Activated naive CD4-positive, alpha-beta T cell treated with anti-CD3 and anti-CD28 coated beads, Interleukin-2, amount 10 ng/mL, durations not matched to agents 7 days and 5 days (primary cell): ENCODE measurements at regions not wholly inside any gene's neighbourhood (a gene's known extent, or its start where the extent isn't known, plus 50 kb on each side); places are given as distances from the start of the nearest gene placed in this dataset.

ENCODE experiments used
- CTCF ChIA-PET: fragments of 350-600 bp; sonication (Branson Sonifier 250); formaldehyde crosslinking; loops from one replicate; lab custom pipeline; 2021; ENCODE audit warnings: antibody characterized with exemption; lab: Charles Lee
- DNase-seq: peaks from one replicate; pipeline ENCODE4 v3.0.0-alpha.2; 2020
- H3K27ac Mint-ChIP-seq: one replicate; pipeline ENCODE4 v1.8.0; 2021; ENCODE audit warnings: mild to moderate bottlenecking, moderate library complexity, mixed read lengths
- H3K27me3 Mint-ChIP-seq: one replicate; pipeline ENCODE4 v1.8.0; 2021; ENCODE audit warnings: mild to moderate bottlenecking, mixed read lengths
- H3K36me3 Mint-ChIP-seq: one replicate; pipeline ENCODE4 v1.8.0; 2021; ENCODE audit warnings: mixed read lengths
- H3K4me1 Mint-ChIP-seq: one replicate; pipeline ENCODE4 v1.8.0; 2021; ENCODE audit warnings: mixed read lengths
- H3K4me3 Mint-ChIP-seq: one replicate; pipeline ENCODE4 v1.8.0; 2021; ENCODE audit warnings: mild to moderate bottlenecking, moderate library complexity, mixed read lengths
- H3K9me3 Mint-ChIP-seq: one replicate; pipeline ENCODE4 v1.8.0; 2021; ENCODE audit warnings: mixed read lengths

- H3K36me3 Mint-ChIP-seq, result no peaks in the 10 kb centered on the region
- CTCF ChIA-PET, result no interaction called here
- H3K27me3 Mint-ChIP-seq, result no peaks in the 10 kb centered on the region
- no peak overlapping the region for H3K27ac Mint-ChIP-seq
- DNase-seq, result no peak
- no peak overlapping the region for H3K4me3 Mint-ChIP-seq
- H3K4me1 Mint-ChIP-seq, result no peaks in the 10 kb centered on the region
- H3K9me3 Mint-ChIP-seq, result peaks cover 12% of the 10 kb centered on the region
Observed at GRCh38 chr21:16755061-16755460, 757.8 kb upstream of the CXADR start.

GRCh38 chr21:16767201-16767600 lies 745.6 kb upstream of the CXADR start:
- no peaks in the 10 kb centered on the region for H3K36me3 Mint-ChIP-seq
- no peak overlapping the region for H3K27ac Mint-ChIP-seq
- no peak for DNase-seq
- H3K27me3 Mint-ChIP-seq, result no peaks in the 10 kb centered on the region
- no peaks in the 10 kb centered on the region for H3K4me1 Mint-ChIP-seq
- peaks cover 5% of the 10 kb centered on the region for H3K9me3 Mint-ChIP-seq
- CTCF ChIA-PET, result no interaction called here
- no peak overlapping the region for H3K4me3 Mint-ChIP-seq

DNA sequence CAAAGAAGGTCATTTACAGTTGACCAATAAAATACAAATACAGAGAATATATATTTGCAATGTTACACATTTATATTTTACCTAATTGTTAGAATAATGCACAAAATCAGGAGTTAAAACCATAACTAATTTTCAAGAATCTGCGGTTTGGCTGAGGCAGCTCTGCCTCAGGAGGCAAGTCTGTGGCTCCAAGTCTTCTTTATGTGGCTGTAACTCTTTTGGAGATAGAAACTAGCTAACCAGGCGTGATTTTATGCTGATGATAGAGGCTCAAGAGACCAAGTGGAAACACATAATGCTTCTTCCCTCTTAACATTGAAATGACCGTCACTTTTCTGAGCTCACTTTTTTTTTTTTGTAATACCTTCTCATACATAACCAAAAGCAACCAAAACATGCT lies 744.7 kb upstream of the CXADR start:
- H3K9me3 Mint-ChIP-seq, result peaks cover 7% of the 10 kb centered on the region
- no peaks in the 10 kb centered on the region for H3K4me1 Mint-ChIP-seq
- H3K27ac Mint-ChIP-seq, result no peak overlapping the region
- H3K36me3 Mint-ChIP-seq, result no peaks in the 10 kb centered on the region
- no peak for DNase-seq
- no peak overlapping the region for H3K4me3 Mint-ChIP-seq
- CTCF ChIA-PET, result no interaction called here
- H3K27me3 Mint-ChIP-seq, result no peaks in the 10 kb centered on the region

- Mint-ChIP-seq H3K4me3 (no peak overlapping the region), H3K4me1 (no peaks in the 10 kb centered on the region), H3K36me3 (no peaks in the 10 kb centered on the region), H3K27me3 (no peaks in the 10 kb centered on the region), H3K27ac (no peak overlapping the region), H3K9me3 (peaks cover 11% of the 10 kb centered on the region)
- CTCF ChIA-PET, result no interaction called here
- no peak for DNase-seq
Observed at GRCh38 chr21:16770266-16770665, 742.6 kb upstream of the CXADR start.

GRCh38 chr21:16773206-16773605 lies 739.6 kb upstream of the CXADR start:
- H3K36me3 Mint-ChIP-seq, result no peaks in the 10 kb centered on the region
- H3K9me3 Mint-ChIP-seq, result peaks cover 10% of the 10 kb centered on the region
- no peak overlapping the region for H3K27ac Mint-ChIP-seq
- H3K4me3 Mint-ChIP-seq, result no peak overlapping the region
- no peaks in the 10 kb centered on the region for H3K4me1 Mint-ChIP-seq
- DNase-seq, result no peak
- H3K27me3 Mint-ChIP-seq, result no peaks in the 10 kb centered on the region
- CTCF ChIA-PET, result no interaction called here

GRCh38 chr21:16775076-16775475 lies 737.8 kb upstream of the CXADR start:
- Mint-ChIP-seq H3K4me3 (no peak overlapping the region), H3K36me3 (no peaks in the 10 kb centered on the region), H3K27ac (no peak overlapping the region), H3K4me1 (no peaks in the 10 kb centered on the region), H3K27me3 (no peaks in the 10 kb centered on the region), H3K9me3 (peaks cover 16% of the 10 kb centered on the region)
- DNase-seq, result no peak
- CTCF ChIA-PET, result no interaction called here

GRCh38 chr21:16777041-16777720 lies 735.7 kb upstream of the CXADR start:
- H3K27ac Mint-ChIP-seq, result no peak overlapping the region
- no peaks in the 10 kb centered on the region for H3K36me3 Mint-ChIP-seq
- no peaks in the 10 kb centered on the region for H3K27me3 Mint-ChIP-seq
- no peak for DNase-seq
- H3K4me1 Mint-ChIP-seq, result no peaks in the 10 kb centered on the region
- no peak overlapping the region for H3K4me3 Mint-ChIP-seq
- peaks cover 23% of the 10 kb centered on the region for H3K9me3 Mint-ChIP-seq
- CTCF ChIA-PET, result no interaction called here

- H3K4me1 Mint-ChIP-seq, result no peaks in the 10 kb centered on the region
- H3K4me3 Mint-ChIP-seq, result no peak overlapping the region
- H3K9me3 Mint-ChIP-seq, result peaks cover 24% of the 10 kb centered on the region
- CTCF ChIA-PET, result no interaction called here
- H3K27ac Mint-ChIP-seq, result no peak overlapping the region
- DNase-seq, result no peak
- no peaks in the 10 kb centered on the region for H3K27me3 Mint-ChIP-seq
- H3K36me3 Mint-ChIP-seq, result no peaks in the 10 kb centered on the region
Observed at GRCh38 chr21:16788584-16788983, 724.3 kb upstream of the CXADR start.

- Mint-ChIP-seq H3K9me3 (peaks cover 17% of the 10 kb centered on the region), H3K4me1 (no peaks in the 10 kb centered on the region), H3K4me3 (no peak overlapping the region), H3K27ac (no peak overlapping the region), H3K36me3 (no peaks in the 10 kb centered on the region), H3K27me3 (no peaks in the 10 kb centered on the region)
- no peak for DNase-seq
- CTCF ChIA-PET, result no interaction called here
Observed at GRCh38 chr21:16789636-16790035, 723.2 kb upstream of the CXADR start.

- no peak for DNase-seq
Observed at GRCh38 chr21:16792101-16792500, 720.7 kb upstream of the CXADR start.

GRCh38 chr21:16794950-16795349 lies 717.9 kb upstream of the CXADR start:
- Mint-ChIP-seq H3K36me3 (no peaks in the 10 kb centered on the region), H3K27me3 (no peaks in the 10 kb centered on the region), H3K4me3 (no peak overlapping the region), H3K27ac (no peak overlapping the region), H3K9me3 (peaks cover 8% of the 10 kb centered on the region), H3K4me1 (no peaks in the 10 kb centered on the region)
- DNase-seq, result no peak
- CTCF ChIA-PET, result no interaction called here

More at GRCh38 chr21:16792101-16792500, 720.7 kb upstream of the CXADR start:
- CTCF ChIA-PET, result no interaction called here
- Mint-ChIP-seq H3K4me1 (no peaks in the 10 kb centered on the region), H3K4me3 (no peak overlapping the region), H3K27ac (no peak overlapping the region), H3K27me3 (no peaks in the 10 kb centered on the region), H3K36me3 (no peaks in the 10 kb centered on the region), H3K9me3 (peaks cover 5% of the 10 kb centered on the region)

GRCh38 chr21:16796776-16797175 lies 716.1 kb upstream of the CXADR start:
- DNase-seq, result no peak
- CTCF ChIA-PET, result no interaction called here
- peaks cover 10% of the 10 kb centered on the region for H3K9me3 Mint-ChIP-seq
- H3K27ac Mint-ChIP-seq, result no peak overlapping the region
- H3K4me1 Mint-ChIP-seq, result no peaks in the 10 kb centered on the region
- H3K36me3 Mint-ChIP-seq, result no peaks in the 10 kb centered on the region
- no peak overlapping the region for H3K4me3 Mint-ChIP-seq
- H3K27me3 Mint-ChIP-seq, result no peaks in the 10 kb centered on the region

DNA sequence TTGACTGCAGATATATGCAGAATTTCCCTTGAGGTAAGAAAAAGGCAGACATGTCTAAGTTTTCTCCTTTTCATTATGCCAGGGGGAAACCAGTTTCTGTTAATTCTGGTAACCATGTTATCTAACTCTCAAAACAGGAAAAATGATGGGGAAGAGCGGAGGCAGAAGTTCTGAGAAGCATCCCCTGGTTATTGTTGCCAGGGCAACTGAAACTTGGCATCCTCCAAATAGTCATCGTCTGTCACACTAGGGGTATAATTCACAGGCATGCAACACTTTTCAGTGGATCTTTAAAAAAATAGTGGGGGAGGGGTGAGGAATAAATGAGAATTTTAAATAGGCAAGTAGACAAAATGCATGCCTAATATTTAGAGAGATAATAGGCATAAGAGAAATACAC lies 715.3 kb upstream of the CXADR start:
- Mint-ChIP-seq H3K36me3 (no peaks in the 10 kb centered on the region), H3K4me1 (no peaks in the 10 kb centered on the region), H3K4me3 (no peak overlapping the region), H3K27me3 (no peaks in the 10 kb centered on the region), H3K9me3 (peaks cover 11% of the 10 kb centered on the region), H3K27ac (no peak overlapping the region)
- DNase-seq, result no peak
- CTCF ChIA-PET, result no interaction called here

- no peak for DNase-seq
- Mint-ChIP-seq H3K27ac (no peak overlapping the region), H3K4me3 (no peak overlapping the region), H3K27me3 (no peaks in the 10 kb centered on the region), H3K36me3 (no peaks in the 10 kb centered on the region), H3K9me3 (peaks cover 9% of the 10 kb centered on the region), H3K4me1 (no peaks in the 10 kb centered on the region)
- CTCF ChIA-PET, result no interaction called here
Observed at GRCh38 chr21:16797966-16798365, 714.9 kb upstream of the CXADR start.

GRCh38 chr21:16800536-16801275 lies 712.1 kb upstream of the CXADR start:
- no peak overlapping the region for H3K27ac Mint-ChIP-seq
- no peak overlapping the region for H3K4me3 Mint-ChIP-seq
- CTCF ChIA-PET, result no interaction called here
- no peaks in the 10 kb centered on the region for H3K27me3 Mint-ChIP-seq
- no peaks in the 10 kb centered on the region for H3K4me1 Mint-ChIP-seq
- peaks cover 13% of the 10 kb centered on the region for H3K9me3 Mint-ChIP-seq
- no peak for DNase-seq
- no peaks in the 10 kb centered on the region for H3K36me3 Mint-ChIP-seq
